ENCODE measurements at regions not wholly inside any gene's neighbourhood (a gene's known extent, or its start where the extent isn't known, plus 50 kb on each side); places are given as distances from the start of the nearest gene placed in this dataset.

DNA sequence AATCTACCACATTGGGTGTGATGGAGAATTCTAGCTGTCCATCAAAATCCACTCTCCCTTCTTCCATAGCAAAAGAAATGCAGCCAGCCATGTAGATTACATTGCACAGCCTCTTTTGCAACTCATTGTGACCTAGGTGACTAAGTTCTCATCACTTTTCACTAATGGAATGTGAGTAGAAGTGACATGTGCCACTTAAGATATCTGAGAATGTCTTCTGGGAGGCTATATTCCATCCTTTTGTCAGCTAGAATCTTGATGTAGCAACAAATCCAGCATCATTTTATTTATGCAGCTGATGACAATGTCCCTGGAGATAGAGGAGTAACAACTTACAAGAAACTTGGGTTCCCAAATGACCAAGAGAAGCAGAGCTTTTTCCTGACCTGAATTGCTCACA is 61.5 kb upstream of the API5 start:
- DNase-seq (ENCODE audit: low spot score) = no peak

DNA sequence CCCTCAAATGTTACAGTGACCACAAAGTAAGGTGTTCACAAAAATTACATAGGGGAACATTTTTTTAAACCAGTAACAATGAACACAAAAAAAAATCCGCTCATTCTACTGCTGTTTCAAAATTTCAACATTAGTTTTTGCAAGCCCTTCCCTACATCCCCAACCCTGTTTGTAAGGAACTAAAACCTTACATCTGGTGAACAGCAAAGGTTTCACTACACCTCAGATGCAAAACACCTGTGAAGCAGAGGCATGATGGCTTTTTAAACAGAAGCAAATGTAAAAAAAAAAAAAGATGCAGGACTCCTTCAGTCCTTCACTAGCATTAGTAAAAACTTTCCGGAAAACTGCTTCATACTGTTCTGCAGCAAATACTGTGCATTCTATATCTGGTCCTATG is 50.0 kb upstream of the API5 start:
- no peak for DNase-seq (ENCODE audit: low spot score)
